ENCODE measurements at regions not wholly inside any gene's neighbourhood (a gene's known extent, or its start where the extent isn't known, plus 50 kb on each side); places are given as distances from the start of the nearest gene placed in this dataset.

- Histone ChIP-seq H3K27ac (ENCODE audit: extremely low read depth, low read depth, low read length) (no peak overlapping the region), H3K4me1 (ENCODE audit: control insufficient read depth, insufficient read depth, low read length) (no peaks in the 10 kb centered on the region), H3K36me3 (ENCODE audit: control insufficient read depth in 2 of 2, insufficient read depth in 1 of 2, low read length in 2 of 2) (no peaks in the 10 kb centered on the region), H3K9me3 (ENCODE audit: control insufficient read depth, insufficient read depth, low read depth, low read length) (no peaks in the 10 kb centered on the region), H3K4me3 (ENCODE audit: low read depth, low read length) (no peak overlapping the region)
- CTCF ChIA-PET, result no interaction called here
- TF ChIP-seq ZSCAN16 (tag by site-specific recombination; IDR thresholded peaks at IDR 0.05) (no peak), ZNF155 (tag by site-specific recombination; IDR thresholded peaks at IDR 0.05) (no peak), ZFHX2 (tag by site-specific recombination; conservative IDR thresholded peaks at IDR 0.05) (no peak), HIC1 (tag by site-specific recombination; IDR thresholded peaks at IDR 0.05) (no peak), ZNF335 (tag by site-specific recombination; conservative IDR thresholded peaks at IDR 0.05) (no peak), ZNF169 (tag by site-specific recombination; IDR thresholded peaks at IDR 0.05) (no peak), ZNF514 (tag by site-specific recombination; IDR thresholded peaks at IDR 0.05) (no peak), ZNF791 (tag by site-specific recombination; IDR thresholded peaks at IDR 0.05) (no peak), ZNF341 (tag by site-specific recombination; IDR thresholded peaks at IDR 0.05; ENCODE audit: low read depth) (no peak), ZNF785 (tag by site-specific recombination; IDR thresholded peaks at IDR 0.05) (no peak), FEZF1 (tag by site-specific recombination; IDR thresholded peaks at IDR 0.05) (no peak), PRDM2 (tag by site-specific recombination; IDR thresholded peaks at IDR 0.05; ENCODE audit: borderline replicate concordance) (no peak), ZNF510 (tag by site-specific recombination; IDR thresholded peaks at IDR 0.05; ENCODE audit: insufficient replicate concordance) (no peak), ZNF555 (tag by site-specific recombination; conservative IDR thresholded peaks at IDR 0.05) (no peak), ZBTB1 (tag by site-specific recombination; IDR thresholded peaks at IDR 0.05) (no peak)
- TF ChIP-seq, protein P1, sequence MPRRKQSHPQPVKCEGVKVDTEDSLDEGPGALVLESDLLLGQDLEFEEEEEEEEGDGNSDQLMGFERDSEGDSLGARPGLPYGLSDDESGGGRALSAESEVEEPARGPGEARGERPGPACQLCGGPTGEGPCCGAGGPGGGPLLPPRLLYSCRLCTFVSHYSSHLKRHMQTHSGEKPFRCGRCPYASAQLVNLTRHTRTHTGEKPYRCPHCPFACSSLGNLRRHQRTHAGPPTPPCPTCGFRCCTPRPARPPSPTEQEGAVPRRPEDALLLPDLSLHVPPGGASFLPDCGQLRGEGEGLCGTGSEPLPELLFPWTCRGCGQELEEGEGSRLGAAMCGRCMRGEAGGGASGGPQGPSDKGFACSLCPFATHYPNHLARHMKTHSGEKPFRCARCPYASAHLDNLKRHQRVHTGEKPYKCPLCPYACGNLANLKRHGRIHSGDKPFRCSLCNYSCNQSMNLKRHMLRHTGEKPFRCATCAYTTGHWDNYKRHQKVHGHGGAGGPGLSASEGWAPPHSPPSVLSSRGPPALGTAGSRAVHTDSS (tag by site-specific recombination; IDR thresholded peaks at IDR 0.05), result no peak
- TF ChIP-seq, protein P2, sequence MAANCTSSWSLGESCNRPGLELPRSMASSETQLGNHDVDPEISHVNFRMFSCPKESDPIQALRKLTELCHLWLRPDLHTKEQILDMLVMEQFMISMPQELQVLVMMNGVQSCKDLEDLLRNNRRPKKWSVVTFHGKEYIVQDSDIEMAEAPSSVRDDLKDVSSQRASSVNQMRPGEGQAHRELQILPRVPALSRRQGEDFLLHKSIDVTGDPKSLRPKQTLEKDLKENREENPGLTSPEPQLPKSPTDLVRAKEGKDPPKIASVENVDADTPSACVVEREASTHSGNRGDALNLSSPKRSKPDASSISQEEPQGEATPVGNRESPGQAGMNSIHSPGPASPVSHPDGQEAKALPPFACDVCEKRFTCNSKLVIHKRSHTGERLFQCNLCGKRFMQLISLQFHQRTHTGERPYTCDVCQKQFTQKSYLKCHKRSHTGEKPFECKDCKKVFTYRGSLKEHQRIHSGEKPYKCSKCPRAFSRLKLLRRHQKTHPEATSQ (tag by site-specific recombination; IDR thresholded peaks at IDR 0.05), result no peak
- TF ChIP-seq, protein P3, sequence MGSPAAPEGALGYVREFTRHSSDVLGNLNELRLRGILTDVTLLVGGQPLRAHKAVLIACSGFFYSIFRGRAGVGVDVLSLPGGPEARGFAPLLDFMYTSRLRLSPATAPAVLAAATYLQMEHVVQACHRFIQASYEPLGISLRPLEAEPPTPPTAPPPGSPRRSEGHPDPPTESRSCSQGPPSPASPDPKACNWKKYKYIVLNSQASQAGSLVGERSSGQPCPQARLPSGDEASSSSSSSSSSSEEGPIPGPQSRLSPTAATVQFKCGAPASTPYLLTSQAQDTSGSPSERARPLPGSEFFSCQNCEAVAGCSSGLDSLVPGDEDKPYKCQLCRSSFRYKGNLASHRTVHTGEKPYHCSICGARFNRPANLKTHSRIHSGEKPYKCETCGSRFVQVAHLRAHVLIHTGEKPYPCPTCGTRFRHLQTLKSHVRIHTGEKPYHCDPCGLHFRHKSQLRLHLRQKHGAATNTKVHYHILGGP (tag by site-specific recombination; IDR thresholded peaks at IDR 0.05), result no peak
- POLR2A ChIA-PET, result no interaction called here
These were observed 59.2 kb upstream of the RPS6KA3 start for GRCh38 chrX:20325786-20326388.
